ENCODE measurements at regions not wholly inside any gene's neighbourhood (a gene's known extent, or its start where the extent isn't known, plus 50 kb on each side); places are given as distances from the start of the nearest gene placed in this dataset.

GRCh38 chr1:5562331-5562730, 429.9 kb downstream of the NPHP4 start:
- H3K27ac ChIP-seq, result no peak overlapping the region
- DNase-seq (ENCODE audit: low spot score), result no peak
- TF ChIP-seq, protein P1, sequence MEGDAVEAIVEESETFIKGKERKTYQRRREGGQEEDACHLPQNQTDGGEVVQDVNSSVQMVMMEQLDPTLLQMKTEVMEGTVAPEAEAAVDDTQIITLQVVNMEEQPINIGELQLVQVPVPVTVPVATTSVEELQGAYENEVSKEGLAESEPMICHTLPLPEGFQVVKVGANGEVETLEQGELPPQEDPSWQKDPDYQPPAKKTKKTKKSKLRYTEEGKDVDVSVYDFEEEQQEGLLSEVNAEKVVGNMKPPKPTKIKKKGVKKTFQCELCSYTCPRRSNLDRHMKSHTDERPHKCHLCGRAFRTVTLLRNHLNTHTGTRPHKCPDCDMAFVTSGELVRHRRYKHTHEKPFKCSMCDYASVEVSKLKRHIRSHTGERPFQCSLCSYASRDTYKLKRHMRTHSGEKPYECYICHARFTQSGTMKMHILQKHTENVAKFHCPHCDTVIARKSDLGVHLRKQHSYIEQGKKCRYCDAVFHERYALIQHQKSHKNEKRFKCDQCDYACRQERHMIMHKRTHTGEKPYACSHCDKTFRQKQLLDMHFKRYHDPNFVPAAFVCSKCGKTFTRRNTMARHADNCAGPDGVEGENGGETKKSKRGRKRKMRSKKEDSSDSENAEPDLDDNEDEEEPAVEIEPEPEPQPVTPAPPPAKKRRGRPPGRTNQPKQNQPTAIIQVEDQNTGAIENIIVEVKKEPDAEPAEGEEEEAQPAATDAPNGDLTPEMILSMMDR (IDR thresholded peaks at IDR 0.05), result no peak
- H3K4me3 ChIP-seq, result no peak overlapping the region

DNA sequence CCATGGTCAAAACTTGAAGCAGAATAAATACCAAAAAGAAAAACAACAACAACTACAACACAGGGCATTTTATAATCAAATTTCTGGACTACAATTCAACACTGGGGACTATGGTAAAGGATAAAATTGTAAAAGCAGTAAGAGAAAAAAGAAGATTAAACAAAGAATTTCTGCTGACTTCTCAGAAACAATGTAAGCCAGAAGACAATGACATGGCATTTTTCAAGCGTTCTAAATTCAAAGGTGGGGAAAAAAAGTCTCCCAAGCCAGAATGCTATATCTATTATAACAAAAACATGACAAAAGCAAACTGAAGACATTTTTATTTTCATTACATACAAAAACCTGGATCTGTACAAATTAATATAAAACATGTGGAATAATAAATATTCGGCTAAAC, 433.1 kb downstream of the NPHP4 start:
- TF ChIP-seq, protein P1 (IDR thresholded peaks at IDR 0.05), result no peak
- Histone ChIP-seq H3K27ac (no peak overlapping the region), H3K4me3 (no peak overlapping the region)
- no peak for DNase-seq (ENCODE audit: low spot score)

GRCh38 chr1:5555853-5556252, 436.4 kb downstream of the NPHP4 start:
- TF ChIP-seq, protein P1 (IDR thresholded peaks at IDR 0.05), result no peak
- no peak for DNase-seq (ENCODE audit: low spot score)

DNA sequence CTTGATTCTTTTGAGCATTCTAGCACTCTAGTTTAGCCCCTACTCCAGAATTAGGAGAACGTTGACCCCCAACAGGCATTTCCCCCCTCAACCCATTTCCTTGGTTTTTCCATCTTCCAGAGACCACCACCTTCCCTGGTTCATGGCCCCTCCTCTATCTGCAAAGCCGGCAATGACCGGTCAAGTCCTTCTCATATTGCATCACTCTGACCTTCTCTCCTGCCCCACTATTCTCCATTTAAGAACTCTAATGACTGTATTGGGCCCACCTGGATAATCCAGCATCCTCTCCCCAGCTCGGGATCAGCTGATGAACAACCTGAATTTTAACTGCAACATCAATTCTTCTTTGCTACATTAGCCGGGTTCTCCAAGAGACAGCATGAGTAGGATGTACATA, 437.4 kb downstream of the NPHP4 start:
- Histone ChIP-seq H3K27ac (no peak overlapping the region), H3K4me3 (no peak overlapping the region)
- DNase-seq (ENCODE audit: low spot score), result no peak
- TF ChIP-seq, protein P1 (IDR thresholded peaks at IDR 0.05), result no peak

More at GRCh38 chr1:5555853-5556252, 436.4 kb downstream of the NPHP4 start:
- H3K27ac ChIP-seq, result no peak overlapping the region
- no peak overlapping the region for H3K4me3 ChIP-seq

- no peak overlapping the region for H3K4me3 ChIP-seq
- TF ChIP-seq, protein P1 (IDR thresholded peaks at IDR 0.05), result no peak
- DNase-seq (ENCODE audit: low spot score), result no peak
- H3K27ac ChIP-seq, result no peak overlapping the region
Observed at GRCh38 chr1:5554111-5554510, 438.1 kb downstream of the NPHP4 start.

GRCh38 chr1:5552787-5553484, 439.3 kb downstream of the NPHP4 start:
- DNase-seq (ENCODE audit: low spot score), result no peak
- Histone ChIP-seq H3K27ac (no peak overlapping the region), H3K4me3 (no peak overlapping the region)
- TF ChIP-seq, protein P1 (IDR thresholded peaks at IDR 0.05), result no peak

- no peak for DNase-seq (ENCODE audit: low spot score)
- no peak overlapping the region for H3K27ac ChIP-seq
- H3K4me3 ChIP-seq, result no peak overlapping the region
- TF ChIP-seq, protein P1 (IDR thresholded peaks at IDR 0.05), result no peak
Observed at GRCh38 chr1:5551274-5551975, 440.8 kb downstream of the NPHP4 start.
